Ovary (tissue), 7 donors: ENCODE measurements at regions not wholly inside any gene's neighbourhood (a gene's known extent, or its start where the extent isn't known, plus 50 kb on each side); places are given as distances from the start of the nearest gene placed in this dataset.

Experiments
- DNase-seq, 5 donors: peaks; one replicate each; pipeline ENCODE4 v3.0.0-alpha.2; 2019 to 2020
- H3K27ac ChIP-seq, 2 donors: fragments of 200-600 bp; one replicate each; pipeline versions ENCODE4 v1.5.1 to v1.8.0; 2019 to 2022
- H3K27me3 ChIP-seq: fragments of 200-600 bp; one replicate; pipeline ENCODE4 v1.8.0; 2022
- H3K36me3 ChIP-seq: fragments of 200-600 bp; sonication (generic); one replicate; pipeline ENCODE4 v1.5.1; 2019
- H3K4me1 ChIP-seq: one replicate; pipeline ENCODE4 v1.8.1; 2013; ENCODE audit warnings: mild to moderate bottlenecking, moderate library complexity; ENCODE audit not compliant: insufficient read depth
- H3K4me3 ChIP-seq: fragments of 200-600 bp; sonication (generic); one replicate; pipeline ENCODE4 v1.5.1; 2017
- H3K9me3 ChIP-seq, 2 donors: fragments of 200-600 bp in 1 of 2; sonication (generic) in 1 of 2; one replicate each; pipeline versions ENCODE4 v1.5.1 to v1.8.1; 2013 to 2019; ENCODE audit warnings: mild to moderate bottlenecking in 1 of 2, moderate library complexity in 1 of 2
- EP300 ChIP-seq: sonication (generic); formaldehyde crosslinking; IDR thresholded peaks from one replicate; pipeline ENCODE4 v1.6.1; 2017; ENCODE audit warnings: antibody characterized with exemption
- POLR2A ChIP-seq: fragments of 450-650 bp; IDR thresholded peaks from one replicate; pipeline ENCODE4 v1.6.1; 2017; ENCODE audit warnings: antibody characterized with exemption, mild to moderate bottlenecking, moderate library complexity
- WGBS, 3 donors: extraction: QIAGEN DNeasy Blood & Tissue Kit in 1 of 3; methylation state at CpG; one replicate each; pipeline versions ENCODE4 v1.1.5 to v1.1.7; 2013 to 2017; 5-methylcytosine and 5-hydroxymethylcytosine counted together
- intact Hi-C, 4 donors: fragments of 100-400 bp; cut with DNase I; formaldehyde crosslinking; loops; one replicate each; pipeline versions ENCODE4 v1.11.0 to v1.15.1; 2022 to 2023
- TF ChIP-seq, protein P1 (sequence below), 3 donors: fragments of 450-650 bp in 2 of 3; fragments of 200-600 bp in 1 of 3; IDR thresholded peaks; one replicate each; pipeline versions ENCODE4 v1.5.1 to v1.8.0; 2016 to 2022; ENCODE audit warnings: antibody characterized with exemption in 3 of 3, mild to moderate bottlenecking in 1 of 3
- donor health status: DM: no; HTN: no; CAD: no; lungs with moderate emphysema.
- donor health status: DM: no; HTN: no; CAD: no.
- donor health status: Bipolar disorder and iron deficiency.
- donor health status: DM: no; HTN: no; CAD: no.
- donor health status: DM: yes; HTN: yes; CAD: no.

DNA sequence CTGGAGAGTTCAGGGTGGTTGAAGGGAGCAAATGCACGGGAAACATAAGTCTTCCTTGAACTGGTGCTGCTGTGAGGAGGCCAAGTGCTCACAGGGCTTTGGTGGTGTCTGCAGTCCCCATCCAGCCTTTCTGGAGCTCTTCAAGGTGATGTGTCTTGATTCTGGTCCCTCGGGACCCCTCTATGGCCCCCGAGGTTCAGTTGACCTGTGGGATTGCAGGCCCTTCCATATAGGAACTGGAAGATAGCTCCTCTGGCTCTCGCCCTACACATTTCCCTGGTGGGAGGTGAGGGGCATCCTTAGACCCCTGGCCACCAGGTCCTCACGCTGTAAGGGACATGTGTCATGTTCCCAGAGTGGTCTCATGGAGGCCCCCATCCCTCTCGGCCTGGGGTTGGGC is 191.8 kb downstream of the GADD45G start:
- Histone ChIP-seq H3K4me1 (no peaks in the 10 kb centered on the region), H3K9me3 (no peaks in the 10 kb centered on the region), H3K27ac (no peak overlapping the region), H3K4me3 (no peak overlapping the region), H3K27me3 (no peaks in the 10 kb centered on the region), H3K36me3 (no peaks in the 10 kb centered on the region)
- intact Hi-C loops: no loop called here
- DNase-seq: no peak
- 82 to 93% (median 87%) methylated on average over 6 of the region's 6 CpGs for WGBS, 3 donors
- TF ChIP-seq, protein P1, sequence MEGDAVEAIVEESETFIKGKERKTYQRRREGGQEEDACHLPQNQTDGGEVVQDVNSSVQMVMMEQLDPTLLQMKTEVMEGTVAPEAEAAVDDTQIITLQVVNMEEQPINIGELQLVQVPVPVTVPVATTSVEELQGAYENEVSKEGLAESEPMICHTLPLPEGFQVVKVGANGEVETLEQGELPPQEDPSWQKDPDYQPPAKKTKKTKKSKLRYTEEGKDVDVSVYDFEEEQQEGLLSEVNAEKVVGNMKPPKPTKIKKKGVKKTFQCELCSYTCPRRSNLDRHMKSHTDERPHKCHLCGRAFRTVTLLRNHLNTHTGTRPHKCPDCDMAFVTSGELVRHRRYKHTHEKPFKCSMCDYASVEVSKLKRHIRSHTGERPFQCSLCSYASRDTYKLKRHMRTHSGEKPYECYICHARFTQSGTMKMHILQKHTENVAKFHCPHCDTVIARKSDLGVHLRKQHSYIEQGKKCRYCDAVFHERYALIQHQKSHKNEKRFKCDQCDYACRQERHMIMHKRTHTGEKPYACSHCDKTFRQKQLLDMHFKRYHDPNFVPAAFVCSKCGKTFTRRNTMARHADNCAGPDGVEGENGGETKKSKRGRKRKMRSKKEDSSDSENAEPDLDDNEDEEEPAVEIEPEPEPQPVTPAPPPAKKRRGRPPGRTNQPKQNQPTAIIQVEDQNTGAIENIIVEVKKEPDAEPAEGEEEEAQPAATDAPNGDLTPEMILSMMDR (IDR thresholded peaks at IDR 0.05): no peak
- TF ChIP-seq POLR2A (no peak), EP300 (no peak)

DNA sequence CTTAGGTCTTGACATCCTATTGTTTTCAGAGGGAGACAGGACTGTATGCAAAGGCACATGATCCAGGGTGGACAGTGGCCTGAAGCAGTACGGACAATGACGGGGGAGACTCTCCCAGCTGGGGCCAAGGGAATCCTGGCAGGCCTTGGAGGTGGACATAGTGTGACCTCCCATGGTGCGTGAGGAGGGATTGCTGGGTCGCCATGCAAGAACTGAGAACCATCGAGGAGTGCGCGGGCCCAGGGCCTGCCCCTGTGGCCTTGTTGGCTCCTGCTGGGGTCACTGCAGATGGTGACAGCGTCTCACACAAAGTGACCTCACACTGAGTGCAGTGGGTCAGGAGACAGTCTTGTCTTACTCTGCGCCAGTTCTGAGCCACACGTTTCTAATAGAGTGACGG is 192.4 kb downstream of the GADD45G start:
- Histone ChIP-seq H3K27ac (no peak overlapping the region), H3K36me3 (no peaks in the 10 kb centered on the region), H3K4me1 (peaks cover 2% of the 10 kb centered on the region), H3K27me3 (no peaks in the 10 kb centered on the region), H3K4me3 (no peak overlapping the region), H3K9me3 (no peaks in the 10 kb centered on the region)
- no peak for DNase-seq
- TF ChIP-seq EP300 (no peak), POLR2A (no peak)
- TF ChIP-seq, protein P1 (IDR thresholded peaks at IDR 0.05): no peak
- 89 to 94% (median 94%) methylated on average over 11 of the region's 11 CpGs for WGBS, 3 donors
- intact Hi-C loops: no loop called here

GRCh38 chr9:89797937-89798455 is 193.2 kb downstream of the GADD45G start:
- Histone ChIP-seq H3K27me3 (no peaks in the 10 kb centered on the region), H3K36me3 (no peaks in the 10 kb centered on the region), H3K27ac (no peak overlapping the region), H3K9me3 (no peaks in the 10 kb centered on the region), H3K4me3 (no peak overlapping the region), H3K4me1 (peaks cover 8% of the 10 kb centered on the region)
- WGBS, 3 donors: 67 to 84% (median 76%) methylated on average over 8 of the region's 8 CpGs
- DNase-seq: peak in 1 of 5 donors; percentile 5
- TF ChIP-seq EP300 (no peak), POLR2A (no peak)
- TF ChIP-seq, protein P1 (IDR thresholded peaks at IDR 0.05): no peak
- intact Hi-C loops: no loop called here

GRCh38 chr9:89798547-89799120 is 193.8 kb downstream of the GADD45G start:
- Histone ChIP-seq H3K4me3 (no peak overlapping the region), H3K27ac (no peak overlapping the region), H3K27me3 (no peaks in the 10 kb centered on the region), H3K36me3 (no peaks in the 10 kb centered on the region), H3K4me1 (peaks cover 9% of the 10 kb centered on the region), H3K9me3 (no peaks in the 10 kb centered on the region)
- WGBS, 3 donors: 88 to 90% (median 89%) methylated on average over 4 of the region's 4 CpGs
- intact Hi-C loops: no loop called here
- DNase-seq: no peak
- TF ChIP-seq POLR2A (no peak), EP300 (no peak)
- TF ChIP-seq, protein P1 (IDR thresholded peaks at IDR 0.05): no peak
